Adipocyte (in vitro differentiated cells): ENCODE measurements at regions not wholly inside any gene's neighbourhood (a gene's known extent, or its start where the extent isn't known, plus 50 kb on each side); places are given as distances from the start of the nearest gene placed in this dataset.

Experiments
- DNase-seq: peaks from one replicate; pipeline ENCODE4 v3.0.0-alpha.2; 2015; ENCODE audit warnings: low read depth
- H3K27me3 ChIP-seq: replicated peaks from 2 replicates; pipeline ENCODE4 v1.7.0; 2013; ENCODE audit warnings: mild to moderate bottlenecking, low read length, moderate library complexity; ENCODE audit not compliant: control insufficient read depth, insufficient read depth
- H3K36me3 ChIP-seq: 2 replicates; pipeline ENCODE4 v1.7.0; 2013; ENCODE audit warnings: low read length, mild to moderate bottlenecking, moderate library complexity; ENCODE audit not compliant: control insufficient read depth, insufficient read depth, severe bottlenecking
- H3K4me1 ChIP-seq: 2 replicates; pipeline ENCODE4 v1.7.0; 2013; ENCODE audit warnings: mild to moderate bottlenecking, low read length, moderate library complexity; ENCODE audit not compliant: control insufficient read depth, insufficient read depth
- H3K4me3 ChIP-seq: 2 replicates; pipeline ENCODE4 v1.7.0; 2013; ENCODE audit warnings: mild to moderate bottlenecking, low read length, moderate library complexity
- H3K9ac ChIP-seq: 2 replicates; pipeline ENCODE4 v1.7.0; 2013; ENCODE audit warnings: mild to moderate bottlenecking, low read length, moderate library complexity
- H3K9me3 ChIP-seq: 2 replicates; pipeline ENCODE4 v1.7.0; 2013; ENCODE audit warnings: mild to moderate bottlenecking, low read length, moderate library complexity; ENCODE audit not compliant: control insufficient read depth

DNA sequence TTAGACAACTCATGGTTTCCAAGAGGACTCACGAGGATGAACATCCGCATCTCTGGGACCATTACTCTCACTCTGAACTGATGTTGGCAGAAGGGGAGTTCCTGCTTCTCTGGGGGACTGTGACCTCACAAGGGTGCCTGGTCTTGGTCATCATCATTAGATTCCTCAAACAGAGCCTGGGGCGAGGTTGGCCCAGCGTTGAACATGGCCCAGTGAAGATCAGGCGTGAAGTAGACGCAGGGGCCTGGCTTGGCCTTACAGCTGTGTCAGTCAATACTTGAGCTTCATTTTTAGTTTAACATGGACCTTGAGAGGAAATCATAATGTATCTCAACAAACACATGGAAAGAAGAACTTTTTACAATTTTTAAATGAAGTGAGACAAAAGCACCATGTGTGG lies 617.1 kb downstream of the BRD1 start:
- H3K36me3 ChIP-seq: no peaks in the 10 kb centered on the region
- H3K4me3 ChIP-seq: no peak overlapping the region
- H3K9me3 ChIP-seq: peaks cover 3% of the 10 kb centered on the region
- H3K4me1 ChIP-seq: no peaks in the 10 kb centered on the region
- no peak for DNase-seq
- H3K9ac ChIP-seq: no peak overlapping the region
- H3K27me3 ChIP-seq: no peaks in the 10 kb centered on the region

DNA sequence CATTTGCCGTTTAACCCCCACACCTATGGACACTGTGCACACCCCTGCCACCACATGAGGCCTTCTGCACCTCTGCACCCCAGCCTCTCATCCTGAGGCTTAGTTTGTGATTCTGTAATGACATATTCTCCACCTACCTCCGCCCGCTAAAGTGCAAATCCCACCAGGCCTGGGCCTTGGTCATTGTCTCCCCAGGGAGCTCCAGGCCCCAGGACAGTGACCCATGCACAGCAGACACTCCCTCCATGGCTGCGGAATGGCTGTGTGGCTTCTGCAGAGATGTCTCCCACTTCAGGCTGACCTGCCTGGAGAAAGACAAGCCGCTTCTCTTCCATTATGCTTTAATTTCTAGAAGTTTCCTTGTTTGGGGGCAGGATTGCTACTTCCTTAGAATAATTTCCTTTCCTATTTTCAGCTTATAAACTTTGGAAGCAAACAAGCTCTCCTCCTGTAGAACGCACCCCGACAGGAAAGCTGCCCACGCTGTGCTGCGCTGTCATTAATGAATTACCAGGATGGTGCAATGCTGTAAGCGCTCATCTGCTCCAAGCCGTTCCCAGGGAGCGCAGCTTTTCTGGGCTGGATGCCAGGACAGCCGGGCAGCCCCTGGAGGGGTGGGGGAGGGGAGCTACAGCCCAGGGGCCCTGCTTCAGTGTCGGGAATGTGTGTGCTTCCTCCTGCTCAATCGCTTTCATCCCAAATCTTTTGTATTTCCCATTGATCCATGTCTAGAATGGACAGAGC lies 618.0 kb downstream of the BRD1 start:
- peaks cover 2% of the 10 kb centered on the region for H3K9me3 ChIP-seq

DNA sequence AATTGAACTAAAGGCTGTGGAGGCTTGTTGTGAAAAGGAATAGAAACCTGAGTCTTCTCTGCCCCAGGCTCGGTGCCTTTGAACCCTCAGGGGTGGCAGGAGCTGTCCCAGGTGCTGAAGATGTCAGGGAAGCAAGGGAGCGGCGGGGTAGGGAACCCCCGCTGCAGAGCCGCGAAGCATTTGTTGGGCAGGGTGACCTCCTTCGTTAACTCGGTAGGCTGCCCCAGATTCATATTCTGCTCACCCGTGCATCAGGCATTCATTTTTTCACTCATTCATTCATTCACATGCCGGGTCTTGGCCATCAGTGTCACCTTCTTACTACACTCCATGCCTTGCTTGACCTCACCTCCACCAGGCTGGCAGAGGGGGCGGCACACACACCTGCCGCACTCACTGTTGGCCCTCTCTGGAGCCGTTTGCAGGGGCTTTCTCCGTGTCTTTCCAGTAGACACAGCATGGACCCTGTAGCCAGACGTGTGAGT lies 618.9 kb downstream of the BRD1 start:
- no peaks in the 10 kb centered on the region for H3K36me3 ChIP-seq
- H3K4me3 ChIP-seq: no peak overlapping the region
- DNase-seq: no peak
- no peak overlapping the region for H3K9ac ChIP-seq
- H3K4me1 ChIP-seq: no peaks in the 10 kb centered on the region
- H3K27me3 ChIP-seq: no peaks in the 10 kb centered on the region
- H3K9me3 ChIP-seq: no peaks in the 10 kb centered on the region

More for the DNA sequence above, 618.0 kb downstream of the BRD1 start:
- Histone ChIP-seq H3K4me3 (no peak overlapping the region), H3K36me3 (no peaks in the 10 kb centered on the region), H3K27me3 (no peaks in the 10 kb centered on the region), H3K9ac (no peak overlapping the region), H3K4me1 (no peaks in the 10 kb centered on the region)
- no peak for DNase-seq

DNA sequence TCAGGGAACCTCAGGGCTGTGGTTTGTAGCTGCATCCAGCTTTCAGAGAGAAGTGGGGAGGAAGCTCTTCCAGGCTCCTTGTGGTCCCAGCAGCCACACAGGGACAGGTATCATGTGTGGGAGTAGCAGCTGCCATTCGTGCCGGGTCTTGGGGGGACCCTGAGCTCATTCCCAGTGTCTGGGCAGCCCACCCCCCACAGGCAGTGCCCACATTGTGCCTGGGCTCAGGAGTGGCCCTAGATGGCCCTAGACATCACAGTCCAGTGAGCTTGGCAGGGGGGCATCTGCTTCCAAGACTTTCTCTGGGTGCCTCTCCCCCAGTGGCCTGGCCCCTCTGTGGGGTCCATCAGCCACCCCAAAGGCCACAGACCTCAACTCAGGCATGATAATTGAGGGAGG lies 619.7 kb downstream of the BRD1 start:
- Histone ChIP-seq H3K36me3 (no peaks in the 10 kb centered on the region), H3K27me3 (no peaks in the 10 kb centered on the region), H3K4me3 (no peak overlapping the region), H3K9ac (no peak overlapping the region), H3K4me1 (no peaks in the 10 kb centered on the region), H3K9me3 (no peaks in the 10 kb centered on the region)
- DNase-seq: no peak

DNA sequence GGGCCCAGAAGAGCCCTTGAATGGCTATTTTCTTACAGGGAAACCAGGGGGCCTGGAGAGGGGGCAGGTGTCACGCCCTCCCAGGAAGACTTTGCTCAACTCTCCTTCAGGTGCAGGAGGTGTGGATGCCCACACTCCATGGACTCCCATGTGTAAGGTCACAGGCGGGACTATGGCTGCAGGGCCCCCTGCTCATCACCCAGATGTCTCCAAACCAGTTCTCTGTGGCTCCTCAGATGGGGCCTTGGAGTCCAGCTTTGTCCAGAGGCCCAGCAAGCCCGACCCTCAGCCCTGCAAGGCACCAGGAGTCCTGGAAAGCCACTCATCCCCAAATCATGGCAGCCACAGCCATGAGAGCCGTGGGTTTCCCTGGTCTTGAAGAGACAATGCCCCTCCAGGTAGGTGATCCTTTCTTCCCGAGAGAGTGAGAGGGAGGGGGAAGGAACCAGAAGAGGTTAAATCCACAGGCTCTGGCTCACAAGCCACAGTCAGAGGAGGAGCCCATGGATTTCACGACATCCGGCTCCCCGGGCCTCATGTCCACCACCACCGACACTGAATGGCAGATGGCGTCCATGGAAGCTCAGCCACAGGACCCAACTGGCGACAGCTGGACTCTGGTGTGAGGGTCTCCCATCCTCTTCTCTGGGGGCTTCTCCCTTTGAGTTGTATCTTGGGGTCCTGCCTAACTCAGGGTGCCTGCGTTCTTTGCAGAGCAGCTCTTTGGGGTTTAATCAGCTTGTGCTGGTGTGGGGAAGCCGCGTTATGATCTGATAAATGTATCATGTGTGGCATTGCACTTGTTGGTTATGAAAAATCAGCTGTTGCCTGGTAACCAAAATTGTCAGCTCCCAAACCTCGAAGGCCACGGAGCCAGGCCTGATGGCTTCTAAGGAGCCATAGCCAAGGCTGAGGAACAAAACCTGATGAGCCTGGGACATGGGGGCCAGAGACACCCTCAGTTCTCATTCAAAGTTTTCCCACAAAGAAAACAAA lies 620.4 kb downstream of the BRD1 start:
- no peaks in the 10 kb centered on the region for H3K9me3 ChIP-seq
- H3K4me3 ChIP-seq: no peak overlapping the region
- H3K27me3 ChIP-seq: no peaks in the 10 kb centered on the region
- DNase-seq: no peak
- no peak overlapping the region for H3K9ac ChIP-seq
- no peaks in the 10 kb centered on the region for H3K36me3 ChIP-seq
- H3K4me1 ChIP-seq: no peaks in the 10 kb centered on the region

DNA sequence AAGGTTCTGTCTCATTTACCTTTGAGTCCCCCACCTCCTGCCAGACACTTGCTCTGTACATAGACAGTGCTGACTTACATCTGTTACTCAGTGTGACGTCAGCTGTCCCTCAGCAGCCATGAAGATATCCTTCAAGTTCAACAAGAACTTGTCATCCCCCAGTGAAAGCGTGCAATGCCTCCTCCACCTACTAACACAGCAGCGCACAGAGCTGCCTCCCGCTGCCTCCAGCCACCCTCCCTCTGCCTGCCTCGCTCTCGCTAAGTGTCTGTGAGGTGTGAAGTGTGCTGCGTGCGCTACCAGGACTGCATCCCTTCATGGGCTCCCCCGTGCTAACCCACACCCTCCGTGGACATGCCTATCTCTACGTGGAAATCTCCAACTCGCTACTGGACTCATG lies 621.4 kb downstream of the BRD1 start:
- H3K4me3 ChIP-seq: no peak overlapping the region
- no peaks in the 10 kb centered on the region for H3K9me3 ChIP-seq
- H3K36me3 ChIP-seq: no peaks in the 10 kb centered on the region
- H3K27me3 ChIP-seq: no peaks in the 10 kb centered on the region
- H3K9ac ChIP-seq: no peak overlapping the region
- DNase-seq: no peak
- no peaks in the 10 kb centered on the region for H3K4me1 ChIP-seq

DNA sequence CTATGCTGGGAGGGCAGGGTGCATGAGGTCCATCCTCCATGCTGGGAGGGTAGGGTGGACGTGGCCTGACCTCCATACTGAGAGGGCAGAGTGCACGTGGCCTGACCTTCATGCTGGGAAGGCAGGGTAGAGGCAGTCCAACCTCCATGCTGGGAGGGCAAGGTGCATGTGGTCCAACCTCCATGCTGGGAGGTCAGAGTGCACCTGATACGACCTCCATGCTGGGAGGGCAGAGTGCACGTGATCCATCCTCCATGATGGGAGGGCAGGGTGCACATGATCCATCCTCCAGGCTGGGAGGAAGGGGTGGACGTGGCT lies 622.2 kb downstream of the BRD1 start:
- DNase-seq: no peak
- Histone ChIP-seq H3K9me3 (no peaks in the 10 kb centered on the region), H3K9ac (no peak overlapping the region), H3K4me1 (no peaks in the 10 kb centered on the region), H3K27me3 (no peaks in the 10 kb centered on the region), H3K36me3 (no peaks in the 10 kb centered on the region), H3K4me3 (no peak overlapping the region)

DNA sequence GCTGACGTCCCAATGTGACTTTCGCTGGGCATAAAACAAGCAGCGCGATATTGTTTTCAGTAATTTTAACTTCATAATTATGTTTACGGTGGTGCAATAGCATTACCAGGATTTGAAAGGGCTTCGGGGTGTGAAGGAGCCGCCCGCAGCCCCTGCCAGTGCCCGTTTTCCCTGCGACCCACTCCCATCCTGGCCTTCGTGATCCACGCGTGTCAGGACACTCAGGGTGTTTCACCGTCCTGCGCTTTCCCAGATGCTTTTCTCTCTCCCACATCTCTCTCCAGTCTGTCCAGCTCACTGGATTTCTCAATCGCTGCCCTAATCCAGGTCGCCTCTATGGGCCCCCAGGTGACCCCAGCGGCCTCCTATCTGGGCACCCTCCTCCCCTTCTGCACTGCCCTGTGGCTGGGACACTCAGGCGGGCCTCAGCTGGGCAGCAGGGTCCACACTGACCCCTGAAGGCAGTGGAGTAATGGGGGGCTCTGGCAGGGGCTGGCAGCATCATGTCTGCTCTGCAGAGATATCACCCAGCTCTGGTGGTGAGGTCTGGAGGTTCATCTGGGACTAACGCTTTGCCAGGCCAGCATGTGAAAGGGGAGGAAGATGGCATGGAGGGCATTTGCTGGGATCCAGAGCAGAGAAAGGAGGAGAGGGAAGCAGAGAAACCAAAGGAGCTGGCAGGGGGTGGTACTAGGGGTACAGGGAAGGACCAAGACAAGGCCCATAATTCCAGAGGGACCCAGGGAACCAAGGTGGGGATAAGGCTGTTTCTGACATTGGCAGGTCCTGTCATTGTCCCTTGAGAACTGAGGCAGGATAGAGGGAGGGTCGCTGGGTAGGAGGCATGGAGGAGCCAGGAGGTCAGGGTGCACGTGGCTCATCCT lies 622.8 kb downstream of the BRD1 start:
- Histone ChIP-seq H3K9ac (no peak overlapping the region), H3K4me3 (no peak overlapping the region), H3K4me1 (no peaks in the 10 kb centered on the region), H3K36me3 (no peaks in the 10 kb centered on the region), H3K9me3 (no peaks in the 10 kb centered on the region), H3K27me3 (no peaks in the 10 kb centered on the region)
- no peak for DNase-seq

DNA sequence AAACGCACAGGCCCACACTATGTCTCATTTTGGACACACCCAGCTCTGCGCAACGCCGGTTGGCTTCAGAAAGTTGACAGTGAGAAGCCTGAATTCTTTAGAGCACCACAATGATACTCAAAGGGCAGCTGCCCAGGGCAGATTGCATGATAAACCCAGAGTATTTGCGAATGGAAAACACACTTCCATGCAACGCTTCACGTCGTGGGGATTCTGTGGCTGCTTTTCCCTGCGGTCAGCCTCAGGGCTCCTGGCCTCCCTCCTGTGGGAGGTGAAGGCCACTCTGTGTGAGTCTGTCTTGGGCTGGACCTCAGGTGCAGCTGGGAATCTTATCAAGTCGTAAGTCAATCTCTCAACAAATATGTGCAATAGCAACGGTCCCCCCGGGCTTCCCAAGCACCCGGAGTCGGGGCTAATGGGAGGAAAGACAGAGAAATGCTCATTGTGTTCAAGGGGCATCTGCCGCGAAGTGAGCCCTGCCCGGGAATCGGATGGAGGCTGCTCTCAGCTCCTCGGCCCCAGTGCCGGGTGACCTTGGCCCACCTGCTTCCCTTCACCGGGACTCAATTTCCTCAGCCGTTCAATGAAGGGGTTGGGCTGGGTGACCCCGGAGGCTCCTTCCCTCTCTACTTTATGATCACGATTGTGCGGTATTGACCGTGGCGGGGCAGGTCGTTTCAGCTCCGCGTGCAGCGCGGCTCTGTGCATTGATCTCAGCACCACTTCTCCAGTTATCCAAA lies 623.6 kb downstream of the BRD1 start:
- H3K36me3 ChIP-seq: no peaks in the 10 kb centered on the region
- no peak for DNase-seq
- no peaks in the 10 kb centered on the region for H3K4me1 ChIP-seq

DNA sequence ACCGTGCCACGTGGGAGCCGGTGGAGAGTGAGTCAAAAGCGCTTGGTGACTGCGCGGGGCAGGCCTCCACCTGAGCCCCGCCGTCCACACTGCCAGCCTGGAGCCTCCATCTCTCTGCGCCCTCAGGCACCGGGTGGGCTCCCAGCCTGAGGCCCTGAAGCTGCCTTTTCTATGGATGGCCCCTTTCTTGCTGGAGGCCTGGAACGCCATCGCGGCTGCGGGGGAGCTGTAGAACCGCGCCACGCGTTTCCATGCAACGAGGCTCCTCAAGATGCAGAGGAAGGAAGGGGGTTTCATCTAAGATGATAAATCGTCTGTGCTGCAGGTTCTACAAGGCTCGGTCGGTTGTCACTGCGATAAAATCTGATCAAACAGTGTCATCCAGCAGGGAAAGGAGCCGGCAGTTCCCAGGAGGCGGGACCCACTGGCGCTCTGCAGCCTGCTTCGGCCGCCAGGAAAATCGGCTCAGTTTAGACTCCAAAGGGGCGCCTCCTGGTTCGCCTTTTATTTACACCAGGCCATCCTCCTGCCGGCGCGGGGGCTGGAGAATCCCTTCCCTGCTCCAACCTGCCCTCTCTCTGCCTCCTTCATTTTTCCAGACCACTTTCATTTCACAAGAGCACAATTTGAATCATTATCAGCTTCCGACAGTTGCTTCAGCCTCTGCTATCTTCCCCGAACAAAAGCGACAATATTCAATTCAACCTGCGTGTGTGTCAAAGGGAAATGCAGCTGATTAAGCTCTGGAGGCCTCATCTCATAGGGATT lies 624.4 kb downstream of the BRD1 start:
- no peak for DNase-seq
- no peak overlapping the region for H3K9ac ChIP-seq
- H3K36me3 ChIP-seq: no peaks in the 10 kb centered on the region
- no peaks in the 10 kb centered on the region for H3K27me3 ChIP-seq
- no peaks in the 10 kb centered on the region for H3K4me1 ChIP-seq
- no peaks in the 10 kb centered on the region for H3K9me3 ChIP-seq
- H3K4me3 ChIP-seq: no peak overlapping the region

More for the DNA sequence above, 623.6 kb downstream of the BRD1 start:
- Histone ChIP-seq H3K4me3 (no peak overlapping the region), H3K27me3 (no peaks in the 10 kb centered on the region), H3K9ac (no peak overlapping the region), H3K9me3 (no peaks in the 10 kb centered on the region)
